K562 (cell line): ENCODE measurements at regions not wholly inside any gene's neighbourhood (a gene's known extent, or its start where the extent isn't known, plus 50 kb on each side); places are given as distances from the start of the nearest gene placed in this dataset.

Experiments used
- BCLAF1 ChIP-seq, 2 experiments: fragments of 450-650 bp in 1 of 2; IDR thresholded peaks; 2 replicates each; pipeline ENCODE4 v1.6.1; 2011 to 2017; ENCODE audit warnings: low read depth in 2 of 2, antibody characterized with exemption in 1 of 2, borderline replicate concordance in 1 of 2, low read length in 1 of 2, mild to moderate bottlenecking in 1 of 2, mixed read lengths in 1 of 2; ENCODE audit not compliant: control insufficient read depth in 1 of 2
- CHD4 ChIP-seq: fragments of 200-600 bp; sonication (generic); IDR thresholded peaks from 3 replicates; pipeline ENCODE4 v1.6.1; 2012; ENCODE audit warnings: low read depth, mild to moderate bottlenecking, mixed read lengths, low read length, inconsistent platforms; ENCODE audit not compliant: insufficient read depth, insufficient replicate concordance, poor library complexity, severe bottlenecking
- ETS1 ChIP-seq: conservative IDR thresholded peaks from 2 replicates; pipeline ENCODE4 v1.6.1; 2011; ENCODE audit warnings: low read depth, mild to moderate bottlenecking, low read length; ENCODE audit not compliant: control insufficient read depth
- FIP1L1 ChIP-seq: fragments of 200-400 bp; formaldehyde crosslinking; IDR thresholded peaks from 2 replicates; pipeline ENCODE4 v1.6.1; 2018; ENCODE audit warnings: mild to moderate bottlenecking, low read depth, low read length; ENCODE audit not compliant: poor library complexity, severe bottlenecking
- GTF3C2 ChIP-seq: IDR thresholded peaks from 3 replicates; pipeline ENCODE4 v1.6.1; 2011; ENCODE audit warnings: borderline replicate concordance, mild to moderate bottlenecking, moderate library complexity; ENCODE audit not compliant: insufficient read length; ENCODE audit errors: extremely low read depth
- HDGF ChIP-seq: fragments of 450-650 bp; IDR thresholded peaks from 2 replicates; pipeline ENCODE4 v1.6.1; 2016
- HNRNPLL ChIP-seq: fragments of 200-400 bp; formaldehyde crosslinking; IDR thresholded peaks from 2 replicates; pipeline ENCODE4 v1.6.1; 2017; ENCODE audit warnings: low read length, low read depth, mild to moderate bottlenecking; ENCODE audit not compliant: poor library complexity, severe bottlenecking
- MIER1 ChIP-seq: fragments of 450-650 bp; IDR thresholded peaks from 2 replicates; pipeline ENCODE4 v1.6.1; 2016; ENCODE audit warnings: antibody characterized with exemption, mild to moderate bottlenecking, low read depth
- SMAD1 ChIP-seq: fragments of 150-350 bp; IDR thresholded peaks from 2 replicates; pipeline ENCODE4 v1.6.1; 2014; ENCODE audit warnings: low read length, low read depth; ENCODE audit not compliant: partially characterized antibody
- SPI1 ChIP-seq: IDR thresholded peaks from 2 replicates; pipeline ENCODE4 v1.6.1; 2011; ENCODE audit warnings: low read depth, low read length, control low read depth, borderline replicate concordance
- ZBTB33 ChIP-seq: sonication (generic); formaldehyde crosslinking; IDR thresholded peaks from 2 replicates; pipeline ENCODE4 v1.8.1; 2023; ENCODE audit warnings: mild to moderate bottlenecking, missing genetic modification reagents
- ZKSCAN1 ChIP-seq: fragments of 150-350 bp; IDR thresholded peaks from 2 replicates; pipeline ENCODE4 v1.6.1; 2016; ENCODE audit warnings: low read depth, low read length
- ZNF174 ChIP-seq: fragments of 250-450 bp; sonication (Bioruptor Pico); IDR thresholded peaks from 2 replicates; pipeline ENCODE4 v1.4.0; 2020; ENCODE audit warnings: mild to moderate bottlenecking
- TF ChIP-seq, protein P1 (sequence below): fragments of 450-650 bp; IDR thresholded peaks from one replicate; pipeline ENCODE4 v1.6.1; 2018; ENCODE audit warnings: mild to moderate bottlenecking, moderate library complexity; ENCODE audit not compliant: partially characterized antibody

GRCh38 chr5:89418407-89419085, 535.6 kb upstream of the MEF2C start (continued):
- TF ChIP-seq ETS1 = no peak
- no peak for TF ChIP-seq MIER1
- no peak for TF ChIP-seq CHD4
- TF ChIP-seq HDGF = no peak
- TF ChIP-seq BCLAF1 (IDR thresholded peaks at IDR 0.05; ENCODE audit: borderline replicate concordance in 1 of 2, control insufficient read depth in 1 of 2, low read depth in 2 of 2, low read length in 1 of 2) = no peak
- TF ChIP-seq SPI1 = no peak
- TF ChIP-seq, protein P1, sequence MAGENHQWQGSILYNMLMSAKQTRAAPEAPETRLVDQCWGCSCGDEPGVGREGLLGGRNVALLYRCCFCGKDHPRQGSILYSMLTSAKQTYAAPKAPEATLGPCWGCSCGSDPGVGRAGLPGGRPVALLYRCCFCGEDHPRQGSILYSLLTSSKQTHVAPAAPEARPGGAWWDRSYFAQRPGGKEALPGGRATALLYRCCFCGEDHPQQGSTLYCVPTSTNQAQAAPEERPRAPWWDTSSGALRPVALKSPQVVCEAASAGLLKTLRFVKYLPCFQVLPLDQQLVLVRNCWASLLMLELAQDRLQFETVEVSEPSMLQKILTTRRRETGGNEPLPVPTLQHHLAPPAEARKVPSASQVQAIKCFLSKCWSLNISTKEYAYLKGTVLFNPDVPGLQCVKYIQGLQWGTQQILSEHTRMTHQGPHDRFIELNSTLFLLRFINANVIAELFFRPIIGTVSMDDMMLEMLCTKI = no peak
- no peak for TF ChIP-seq HNRNPLL
- no peak for TF ChIP-seq ZKSCAN1
- no peak for TF ChIP-seq FIP1L1
- no peak for TF ChIP-seq ZNF174 (CRISPR knock-in tag)
- no peak for TF ChIP-seq SMAD1
- TF ChIP-seq GTF3C2 = no peak
- TF ChIP-seq ZBTB33 (CRISPR knock-in tag) = no peak
